ENCODE measurements at regions not wholly inside any gene's neighbourhood (a gene's known extent, or its start where the extent isn't known, plus 50 kb on each side); places are given as distances from the start of the nearest gene placed in this dataset.
"Not testable (repeated sequence)": the region's sequence is repeated elsewhere in the genome, so short reads cannot be mapped to it uniquely, and the experiment has no call there.

DNA sequence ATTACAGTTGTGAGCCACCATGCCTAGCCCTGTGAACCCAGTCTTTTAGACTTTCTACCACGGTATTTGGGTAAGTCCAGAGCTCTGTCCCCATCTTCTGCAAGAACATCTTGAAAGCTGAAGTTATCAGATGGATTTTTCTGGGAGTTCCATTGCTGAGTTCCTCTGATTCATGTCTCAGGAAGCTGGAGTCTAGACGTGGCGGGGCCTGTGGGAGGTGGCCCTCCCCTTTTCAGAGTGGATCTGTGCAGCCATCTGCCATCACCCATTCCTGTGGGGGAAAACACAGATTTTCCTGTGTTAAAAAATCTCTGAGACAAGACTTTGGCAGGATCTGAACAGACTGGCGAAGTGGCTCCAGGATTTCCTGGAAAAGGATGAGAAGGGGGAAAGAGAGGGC lies 234.3 kb downstream of the NPIPA7 start:
- CTCF ChIA-PET; H3K4me1 ChIP-seq (ENCODE audit: control insufficient read depth in 2 of 2, insufficient read depth in 2 of 2, low read length in 2 of 2); H3K27me3 Mint-ChIP-seq; H3K36me3 Mint-ChIP-seq; H3K9me3 ChIP-seq (ENCODE audit: control insufficient read depth in 2 of 3, low read length in 3 of 3); H3K4me3 Mint-ChIP-seq; ATAC-seq; H3K4me1 Mint-ChIP-seq; H3K27ac Mint-ChIP-seq; H3K27ac ChIP-seq (ENCODE audit: low read depth, low read length); H3K36me3 ChIP-seq (ENCODE audit: control insufficient read depth in 2 of 3, insufficient read depth in 3 of 3, low read length in 3 of 3); H3K27me3 ChIP-seq (ENCODE audit: control insufficient read depth in 2 of 2, insufficient read depth in 2 of 2, low read length in 2 of 2); DNase-seq; H3K4me3 ChIP-seq (ENCODE audit: low read length); POLR2A ChIA-PET; intact Hi-C loops (cut with micrococcal nuclease); H3K9me3 Mint-ChIP-seq: not testable (repeated sequence)

DNA sequence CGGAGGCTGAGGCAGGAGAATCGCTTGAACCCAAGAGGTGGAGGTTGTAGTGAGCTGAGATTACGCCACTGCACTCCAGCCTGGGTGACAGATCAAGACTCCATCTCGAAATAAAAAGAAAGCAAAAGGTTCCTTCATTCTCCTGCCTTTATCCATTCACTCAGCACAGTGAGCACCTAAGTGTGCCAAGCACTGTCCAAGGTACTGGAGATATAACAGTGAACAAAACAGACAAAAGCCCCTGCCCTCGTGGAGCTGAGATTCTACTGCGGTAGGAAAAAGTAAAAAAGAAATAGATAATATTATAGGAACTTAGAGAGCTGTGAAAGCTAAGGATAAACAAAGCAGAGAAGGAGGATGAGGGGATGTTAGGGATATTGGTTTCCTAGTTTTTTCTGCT lies 235.5 kb downstream of the NPIPA7 start:
- intact Hi-C loops (cut with micrococcal nuclease); H3K36me3 ChIP-seq (ENCODE audit: control insufficient read depth in 2 of 3, insufficient read depth in 3 of 3, low read length in 3 of 3); H3K4me1 Mint-ChIP-seq; DNase-seq; H3K27me3 ChIP-seq (ENCODE audit: control insufficient read depth in 2 of 2, insufficient read depth in 2 of 2, low read length in 2 of 2); H3K4me3 ChIP-seq (ENCODE audit: low read length); H3K9me3 ChIP-seq (ENCODE audit: control insufficient read depth in 2 of 3, low read length in 3 of 3); H3K27ac Mint-ChIP-seq; H3K4me1 ChIP-seq (ENCODE audit: control insufficient read depth in 2 of 2, insufficient read depth in 2 of 2, low read length in 2 of 2); CTCF ChIA-PET; H3K4me3 Mint-ChIP-seq; POLR2A ChIA-PET; ATAC-seq; H3K27ac ChIP-seq (ENCODE audit: low read depth, low read length); H3K27me3 Mint-ChIP-seq; H3K36me3 Mint-ChIP-seq; H3K9me3 Mint-ChIP-seq: not testable (repeated sequence)

DNA sequence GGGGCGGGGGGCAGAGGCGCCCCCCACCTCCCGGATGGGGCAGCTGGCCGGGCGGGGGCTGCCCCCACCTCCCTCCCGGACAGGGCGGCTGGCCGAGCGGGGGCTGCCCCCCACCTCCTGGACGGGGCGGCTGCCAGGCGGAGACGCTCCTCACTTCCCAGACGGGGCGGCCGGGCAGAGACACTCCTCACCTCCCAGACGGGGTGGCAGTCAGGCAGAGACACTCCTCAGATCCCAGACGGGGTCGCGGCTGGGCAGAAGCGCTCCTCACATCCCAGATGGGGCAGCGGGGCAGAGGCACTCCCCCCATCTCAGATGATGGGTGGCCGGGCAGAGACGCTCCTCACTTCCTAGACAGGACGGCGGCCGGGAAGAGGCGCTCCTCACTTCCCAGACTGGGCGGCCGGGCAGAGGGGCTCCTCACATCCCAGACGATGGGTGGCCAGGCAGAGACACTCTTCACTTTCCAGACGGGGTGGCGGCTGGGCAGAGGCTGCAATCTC lies 240.1 kb downstream of the NPIPA7 start:
- H3K4me3 Mint-ChIP-seq; ATAC-seq; intact Hi-C loops (cut with micrococcal nuclease); H3K27me3 ChIP-seq (ENCODE audit: control insufficient read depth in 2 of 2, insufficient read depth in 2 of 2, low read length in 2 of 2); POLR2A ChIA-PET; DNase-seq; CTCF ChIA-PET; H3K27ac Mint-ChIP-seq; H3K27me3 Mint-ChIP-seq; H3K36me3 Mint-ChIP-seq; H3K4me1 Mint-ChIP-seq; H3K9me3 Mint-ChIP-seq; H3K36me3 ChIP-seq (ENCODE audit: control insufficient read depth in 2 of 3, insufficient read depth in 3 of 3, low read length in 3 of 3); H3K4me3 ChIP-seq (ENCODE audit: low read length); H3K9me3 ChIP-seq (ENCODE audit: control insufficient read depth in 2 of 3, low read length in 3 of 3); H3K27ac ChIP-seq (ENCODE audit: low read depth, low read length); H3K4me1 ChIP-seq (ENCODE audit: control insufficient read depth in 2 of 2, insufficient read depth in 2 of 2, low read length in 2 of 2): not testable (repeated sequence)

DNA sequence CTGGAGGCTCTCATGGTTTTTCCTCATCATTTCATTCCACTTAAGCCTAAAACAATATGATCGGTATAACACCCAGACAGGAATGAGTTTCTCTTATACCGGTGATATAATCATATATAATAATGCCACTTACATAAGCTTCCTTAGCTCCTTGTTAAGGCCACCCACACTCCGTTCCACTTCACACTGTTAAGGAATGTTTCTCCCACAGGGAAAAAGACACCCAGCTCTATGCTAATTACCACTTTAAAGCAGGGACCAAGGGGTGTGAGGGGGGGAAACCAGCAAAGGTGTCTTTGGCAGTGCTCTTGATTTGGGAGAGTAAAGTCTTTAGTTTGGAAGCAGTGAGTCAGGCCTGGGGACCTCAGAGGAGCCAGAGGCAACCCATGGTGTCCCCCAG lies 245.4 kb downstream of the NPIPA7 start:
- ATAC-seq; H3K36me3 ChIP-seq (ENCODE audit: control insufficient read depth in 2 of 3, insufficient read depth in 3 of 3, low read length in 3 of 3); H3K27me3 ChIP-seq (ENCODE audit: control insufficient read depth in 2 of 2, insufficient read depth in 2 of 2, low read length in 2 of 2); DNase-seq; H3K9me3 Mint-ChIP-seq; intact Hi-C loops (cut with micrococcal nuclease); H3K27ac Mint-ChIP-seq; POLR2A ChIA-PET; H3K4me3 ChIP-seq (ENCODE audit: low read length); CTCF ChIA-PET; H3K9me3 ChIP-seq (ENCODE audit: control insufficient read depth in 2 of 3, low read length in 3 of 3); H3K27me3 Mint-ChIP-seq; H3K4me1 ChIP-seq (ENCODE audit: control insufficient read depth in 2 of 2, insufficient read depth in 2 of 2, low read length in 2 of 2); H3K4me3 Mint-ChIP-seq; H3K4me1 Mint-ChIP-seq; H3K27ac ChIP-seq (ENCODE audit: low read depth, low read length); H3K36me3 Mint-ChIP-seq: not testable (repeated sequence)

DNA sequence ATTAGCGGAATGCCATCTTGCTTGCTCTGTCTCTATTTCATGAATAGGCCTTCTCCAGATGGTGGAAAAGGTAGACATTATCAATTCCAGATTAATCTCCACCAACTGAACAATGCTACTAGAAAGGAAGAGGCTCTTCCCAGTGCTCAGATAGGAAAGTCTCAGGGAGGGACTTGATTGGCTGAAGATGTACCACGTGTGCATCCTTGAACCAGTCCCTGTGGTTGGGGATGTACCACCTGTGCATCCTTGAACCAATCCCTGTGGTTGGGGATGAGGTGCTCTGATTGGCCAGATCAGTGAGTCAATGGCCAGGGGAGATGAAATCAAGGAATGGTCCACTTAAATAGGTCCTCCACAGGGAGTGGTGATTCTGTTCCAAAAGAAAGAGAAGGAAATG lies 246.2 kb downstream of the NPIPA7 start:
- H3K4me1 ChIP-seq (ENCODE audit: control insufficient read depth in 2 of 2, insufficient read depth in 2 of 2, low read length in 2 of 2); H3K36me3 ChIP-seq (ENCODE audit: control insufficient read depth in 2 of 3, insufficient read depth in 3 of 3, low read length in 3 of 3); H3K27me3 Mint-ChIP-seq; intact Hi-C loops (cut with micrococcal nuclease); H3K27me3 ChIP-seq (ENCODE audit: control insufficient read depth in 2 of 2, insufficient read depth in 2 of 2, low read length in 2 of 2); H3K4me3 Mint-ChIP-seq; H3K9me3 Mint-ChIP-seq; H3K9me3 ChIP-seq (ENCODE audit: control insufficient read depth in 2 of 3, low read length in 3 of 3); DNase-seq; CTCF ChIA-PET; ATAC-seq; H3K4me3 ChIP-seq (ENCODE audit: low read length); H3K27ac ChIP-seq (ENCODE audit: low read depth, low read length); POLR2A ChIA-PET; H3K36me3 Mint-ChIP-seq; H3K4me1 Mint-ChIP-seq; H3K27ac Mint-ChIP-seq: not testable (repeated sequence)

DNA sequence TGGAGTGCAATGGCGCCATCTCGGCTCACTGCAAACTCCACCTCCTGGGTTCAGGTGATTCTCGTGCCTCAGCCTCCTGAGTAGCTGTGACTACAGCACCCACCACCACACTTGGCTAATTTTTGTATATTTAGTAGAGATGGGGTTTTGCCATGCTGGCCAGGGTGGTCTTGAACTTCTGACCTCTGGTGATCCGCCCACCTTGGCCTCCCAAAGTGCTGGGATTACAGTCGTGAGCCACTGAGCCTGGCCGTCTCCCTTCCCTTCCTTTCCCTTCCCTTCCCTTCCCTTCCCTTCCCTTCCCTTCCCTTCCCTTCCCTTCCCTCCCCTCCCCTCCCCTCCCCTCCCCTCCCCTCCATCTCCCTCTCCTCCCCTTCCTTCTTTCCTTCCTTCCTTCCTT lies 248.9 kb downstream of the NPIPA7 start:
- H3K27ac Mint-ChIP-seq; H3K36me3 ChIP-seq (ENCODE audit: control insufficient read depth in 2 of 3, insufficient read depth in 3 of 3, low read length in 3 of 3); H3K9me3 Mint-ChIP-seq; POLR2A ChIA-PET; H3K36me3 Mint-ChIP-seq; CTCF ChIA-PET; H3K4me3 Mint-ChIP-seq; intact Hi-C loops (cut with micrococcal nuclease); H3K9me3 ChIP-seq (ENCODE audit: control insufficient read depth in 2 of 3, low read length in 3 of 3); DNase-seq; H3K27me3 ChIP-seq (ENCODE audit: control insufficient read depth in 2 of 2, insufficient read depth in 2 of 2, low read length in 2 of 2); ATAC-seq; H3K4me1 ChIP-seq (ENCODE audit: control insufficient read depth in 2 of 2, insufficient read depth in 2 of 2, low read length in 2 of 2); H3K4me3 ChIP-seq (ENCODE audit: low read length); H3K27ac ChIP-seq (ENCODE audit: low read depth, low read length); H3K4me1 Mint-ChIP-seq: not testable (repeated sequence)
- peaks cover 0 to 18% (median 4%) of the 10 kb centered on the region in 5 donors for H3K27me3 Mint-ChIP-seq

DNA sequence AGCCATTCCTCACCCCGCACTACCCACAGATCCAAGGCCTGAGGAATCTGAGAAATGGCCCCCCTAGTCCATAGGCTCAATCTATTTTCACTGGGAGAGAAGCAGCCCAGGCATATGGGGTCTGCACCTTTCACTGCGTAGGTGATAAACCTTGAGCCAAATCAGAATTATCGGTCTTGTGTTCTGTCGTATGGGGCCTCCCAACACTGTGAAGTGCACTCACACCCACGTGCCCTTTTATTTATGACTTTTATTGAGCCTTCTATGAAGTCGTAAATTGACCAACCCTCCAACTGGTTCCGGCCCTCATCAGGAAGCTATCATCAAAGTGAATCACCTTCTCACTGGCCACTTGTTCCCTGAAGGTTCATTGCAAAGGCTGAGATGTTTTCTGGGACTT lies 259.3 kb downstream of the NPIPA7 start:
- ATAC-seq, H3K36me3 Mint-ChIP-seq, CTCF ChIA-PET: not testable (repeated sequence)

More for the DNA sequence above, 259.3 kb downstream of the NPIPA7 start:
- H3K4me3 ChIP-seq (ENCODE audit: low read length); H3K27me3 Mint-ChIP-seq; DNase-seq; H3K36me3 ChIP-seq (ENCODE audit: control insufficient read depth in 2 of 3, insufficient read depth in 3 of 3, low read length in 3 of 3); intact Hi-C loops (cut with micrococcal nuclease); H3K4me3 Mint-ChIP-seq; POLR2A ChIA-PET; H3K4me1 Mint-ChIP-seq; H3K27ac Mint-ChIP-seq; H3K9me3 Mint-ChIP-seq; H3K27me3 ChIP-seq (ENCODE audit: control insufficient read depth in 2 of 2, insufficient read depth in 2 of 2, low read length in 2 of 2); H3K27ac ChIP-seq (ENCODE audit: low read depth, low read length); H3K4me1 ChIP-seq (ENCODE audit: control insufficient read depth in 2 of 2, insufficient read depth in 2 of 2, low read length in 2 of 2); H3K9me3 ChIP-seq (ENCODE audit: control insufficient read depth in 2 of 3, low read length in 3 of 3): not testable (repeated sequence)
